ENCODE measurements at regions not wholly inside any gene's neighbourhood (a gene's known extent, or its start where the extent isn't known, plus 50 kb on each side); places are given as distances from the start of the nearest gene placed in this dataset.

GRCh38 chr20:16203096-16203495 lies 370.2 kb downstream of the KIF16B start:
- in situ Hi-C loops (cut with MboI; ENCODE audit: low sequenced_read_pairs) = no loop called here
- Histone ChIP-seq H3K27ac (ENCODE audit: insufficient read depth, low read length) (no peak overlapping the region), H3K56ac (ENCODE audit: extremely low read depth, insufficient read depth, low read length) (no peak overlapping the region), H3K4ac (ENCODE audit: low read depth, low read length) (no peak overlapping the region), H3K18ac (ENCODE audit: low read depth, low read length) (no peak overlapping the region), H2AFZ (replicated peaks; ENCODE audit: low read length, poor library complexity) (no peak overlapping the region), H3K27me3 (ENCODE audit: control insufficient read depth, insufficient read depth, low read length) (no peaks in the 10 kb centered on the region), H3K79me1 (ENCODE audit: low read depth in 1 of 2, low read length in 2 of 2) (no peaks in the 10 kb centered on the region), H4K5ac (ENCODE audit: low read depth, low read length) (no peak overlapping the region), H2AK9ac (replicated peaks; ENCODE audit: low read depth, low read length, poor library complexity) (no peak overlapping the region), H4K20me1 (ENCODE audit: insufficient read depth, low read length) (no peaks in the 10 kb centered on the region), H2AK5ac (ENCODE audit: low read depth, low read length) (no peak overlapping the region), H2BK120ac (ENCODE audit: low read depth, low read length) (no peak overlapping the region), H4K91ac (ENCODE audit: insufficient read depth, low read depth, low read length) (no peak overlapping the region), H3K9me3 (ENCODE audit: control insufficient read depth, insufficient read depth, low read length) (peaks cover 14% of the 10 kb centered on the region), H3K4me1 (ENCODE audit: control insufficient read depth, insufficient read depth, low read length) (no peaks in the 10 kb centered on the region), H3K4me3 (ENCODE audit: insufficient read depth, low read depth, low read length) (no peak overlapping the region), H3K14ac (replicated peaks; ENCODE audit: low read depth, low read length) (no peak overlapping the region), H2BK20ac (ENCODE audit: low read depth, low read length) (no peak overlapping the region), H3K9me1 (ENCODE audit: insufficient read depth, low read length) (no peaks in the 10 kb centered on the region), H3K23ac (ENCODE audit: low read depth, low read length) (no peak overlapping the region), H4K8ac (ENCODE audit: low read depth in 2 of 2, low read length in 2 of 2) (no peak overlapping the region), H3K9ac (ENCODE audit: low read depth, low read length) (no peak overlapping the region), H3K36me3 (ENCODE audit: control insufficient read depth, insufficient read depth, low read length) (no peaks in the 10 kb centered on the region), H3K4me2 (ENCODE audit: low read depth, low read length) (no peak overlapping the region), H2BK15ac (ENCODE audit: low read depth, low read length) (no peak overlapping the region), H2BK5ac (ENCODE audit: low read depth, low read length, poor library complexity, severe bottlenecking) (no peak overlapping the region)
- TF ChIP-seq POLR2A (IDR thresholded peaks at IDR 0.05; ENCODE audit: low read depth, low read length) (no peak), SMC3 (IDR thresholded peaks at IDR 0.05; ENCODE audit: low read depth, low read length) (no peak), MXI1 (IDR thresholded peaks at IDR 0.05; ENCODE audit: borderline replicate concordance, low read depth, low read length) (no peak), CTCF (conservative IDR thresholded peaks at IDR 0.05; ENCODE audit: low read depth, low read length) (no peak), FOS (IDR thresholded peaks at IDR 0.05; ENCODE audit: low read depth, low read length) (no peak), CHD1 (IDR thresholded peaks at IDR 0.05; ENCODE audit: low read depth, low read length) (no peak)
- ATAC-seq (ENCODE audit: low read depth) = no peak
- no peak for DNase-seq
- intact Hi-C loops (cut with micrococcal nuclease) = no loop called here
- POLR2A ChIA-PET (ENCODE audit: unreplicated experiment) = no interaction called here
- CTCF ChIA-PET = no interaction called here
- dilution Hi-C loops (cut with HindIII; ENCODE audit: low sequenced_read_pairs, unreplicated experiment) = no loop called here
- no TSS peak for BruUV-seq (replicated peaks)
